OCI-LY1 (cell line): ENCODE measurements at regions not wholly inside any gene's neighbourhood (a gene's known extent, or its start where the extent isn't known, plus 50 kb on each side); places are given as distances from the start of the nearest gene placed in this dataset.

ENCODE experiments used
- EZH2 ChIP-seq: fragments of 200-600 bp; sonication (generic), shearing (Covaris generic); IDR thresholded peaks from 2 replicates; pipeline ENCODE4 v1.8.0; 2017; ENCODE audit warnings: borderline replicate concordance, mixed run types, mild to moderate bottlenecking, antibody characterized with exemption, low read length, moderate library complexity, mixed read lengths
- TF ChIP-seq, protein P1 (sequence below): fragments of 200-600 bp; sonication (generic), shearing (Covaris generic); IDR thresholded peaks from 2 replicates; pipeline ENCODE4 v1.5.1; 2017; ENCODE audit warnings: mild to moderate bottlenecking, antibody characterized with exemption, low read length, moderate library complexity, mixed read lengths

DNA sequence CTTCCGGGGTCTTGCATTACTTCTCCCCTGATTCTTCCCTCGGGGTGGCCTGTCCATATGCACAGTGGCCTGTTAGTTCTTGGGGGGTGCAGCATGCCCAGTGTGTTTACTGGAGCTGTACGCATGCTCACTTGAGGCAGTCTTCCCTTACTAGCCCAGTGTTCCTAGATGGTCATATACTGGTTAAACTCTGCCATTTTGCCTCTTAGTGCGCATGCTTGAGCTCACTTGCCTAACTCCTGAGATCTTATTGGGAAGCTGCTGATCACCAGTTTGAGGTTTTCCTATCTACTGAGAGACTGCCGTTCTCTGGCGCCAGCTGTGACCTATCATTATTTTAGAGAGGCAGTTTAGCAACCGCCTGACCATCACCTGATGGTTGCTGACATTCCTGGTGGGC, 571.2 kb downstream of the ADCYAP1 start:
- TF ChIP-seq, protein P1, sequence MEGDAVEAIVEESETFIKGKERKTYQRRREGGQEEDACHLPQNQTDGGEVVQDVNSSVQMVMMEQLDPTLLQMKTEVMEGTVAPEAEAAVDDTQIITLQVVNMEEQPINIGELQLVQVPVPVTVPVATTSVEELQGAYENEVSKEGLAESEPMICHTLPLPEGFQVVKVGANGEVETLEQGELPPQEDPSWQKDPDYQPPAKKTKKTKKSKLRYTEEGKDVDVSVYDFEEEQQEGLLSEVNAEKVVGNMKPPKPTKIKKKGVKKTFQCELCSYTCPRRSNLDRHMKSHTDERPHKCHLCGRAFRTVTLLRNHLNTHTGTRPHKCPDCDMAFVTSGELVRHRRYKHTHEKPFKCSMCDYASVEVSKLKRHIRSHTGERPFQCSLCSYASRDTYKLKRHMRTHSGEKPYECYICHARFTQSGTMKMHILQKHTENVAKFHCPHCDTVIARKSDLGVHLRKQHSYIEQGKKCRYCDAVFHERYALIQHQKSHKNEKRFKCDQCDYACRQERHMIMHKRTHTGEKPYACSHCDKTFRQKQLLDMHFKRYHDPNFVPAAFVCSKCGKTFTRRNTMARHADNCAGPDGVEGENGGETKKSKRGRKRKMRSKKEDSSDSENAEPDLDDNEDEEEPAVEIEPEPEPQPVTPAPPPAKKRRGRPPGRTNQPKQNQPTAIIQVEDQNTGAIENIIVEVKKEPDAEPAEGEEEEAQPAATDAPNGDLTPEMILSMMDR: no peak
- no peak for TF ChIP-seq EZH2
